NCI-H69 (cell line): ENCODE measurements at regions not wholly inside any gene's neighbourhood (a gene's known extent, or its start where the extent isn't known, plus 50 kb on each side); places are given as distances from the start of the nearest gene placed in this dataset.
"Not testable (repeated sequence)": the region's sequence is repeated elsewhere in the genome, so short reads cannot be mapped to it uniquely, and the experiment has no call there.

Experiments
- DNase-seq: peaks from one replicate; lab custom pipeline; 2025; lab: John Stamatoyannopoulos, UW

DNA sequence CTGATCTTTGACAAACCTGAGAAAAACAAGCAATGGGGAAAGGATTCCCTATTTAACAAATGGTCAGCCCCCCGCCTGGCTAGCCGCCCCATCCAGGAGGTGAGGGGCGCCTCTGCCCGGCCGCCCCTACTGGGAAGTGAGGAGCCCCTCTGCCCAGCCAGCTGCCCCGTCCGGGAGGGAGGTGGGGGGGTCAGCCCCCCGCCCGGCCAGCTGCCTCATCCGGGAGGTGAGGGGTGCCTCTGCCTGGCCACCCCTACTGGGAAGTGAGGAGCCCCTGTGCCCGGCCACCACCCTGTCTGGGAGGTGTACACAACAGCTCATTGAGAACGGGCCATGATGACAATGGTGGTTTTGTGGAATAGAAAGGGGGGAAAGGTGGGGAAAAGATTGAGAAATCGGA is 717.1 kb downstream of the COL12A1 start:
- not testable (repeated sequence) for DNase-seq

DNA sequence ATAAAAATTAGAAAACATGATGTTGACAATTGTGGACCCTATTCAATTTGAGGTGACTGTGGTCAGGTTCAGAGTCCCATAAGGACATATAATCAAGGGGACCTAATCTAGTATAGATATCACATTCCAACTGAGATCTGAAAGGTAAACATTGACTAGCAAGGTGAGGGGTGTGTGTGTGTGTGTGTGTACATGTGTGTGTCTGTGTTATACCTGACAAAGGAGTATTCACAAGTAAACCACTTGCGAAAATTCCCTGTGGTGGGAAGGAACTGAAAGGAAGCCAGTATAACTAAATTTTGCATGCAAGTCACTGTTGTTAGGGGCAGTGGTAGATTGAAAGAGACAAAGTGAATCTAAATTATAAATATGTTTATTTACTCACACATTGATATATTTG is 723.7 kb downstream of the COL12A1 start:
- no peak for DNase-seq

DNA sequence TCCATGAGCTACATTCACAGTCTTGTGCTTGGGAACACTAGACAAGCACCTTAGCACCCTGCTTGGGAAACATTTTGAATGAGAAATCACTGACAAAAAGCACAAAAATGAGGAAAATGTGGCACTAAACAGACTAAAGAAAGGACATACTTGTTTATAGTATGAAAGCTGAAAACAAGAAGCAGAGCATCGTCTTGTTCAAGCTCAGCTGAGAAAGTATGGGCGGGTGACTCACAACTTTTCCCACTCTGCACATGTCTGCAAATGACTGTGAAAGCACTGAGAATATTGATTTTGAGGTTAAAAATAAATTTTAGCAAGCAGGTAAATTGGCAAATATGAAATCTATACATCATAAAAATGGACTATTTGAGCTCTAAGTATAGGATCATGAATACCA is 725.3 kb downstream of the COL12A1 start:
- no peak for DNase-seq

DNA sequence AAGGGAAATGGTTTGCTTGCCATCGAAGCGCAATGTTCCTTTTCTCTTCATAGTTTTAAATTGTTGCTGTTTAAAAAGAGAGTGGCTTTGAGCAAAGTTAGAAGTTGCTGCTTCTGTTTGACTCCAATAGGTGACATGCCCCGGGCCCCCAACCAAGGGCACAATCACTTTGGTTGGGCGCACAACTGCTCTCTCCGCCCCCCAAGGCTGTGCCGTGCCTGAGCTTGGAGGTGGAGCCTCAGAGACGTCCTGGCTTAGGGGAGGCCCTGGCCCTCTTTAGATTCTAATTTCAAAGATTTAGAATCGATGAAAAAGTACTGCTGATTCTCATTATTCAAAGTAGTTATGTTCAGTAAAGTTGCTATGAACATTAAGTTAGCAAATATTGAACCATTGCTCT is 725.9 kb downstream of the COL12A1 start:
- no peak for DNase-seq

DNA sequence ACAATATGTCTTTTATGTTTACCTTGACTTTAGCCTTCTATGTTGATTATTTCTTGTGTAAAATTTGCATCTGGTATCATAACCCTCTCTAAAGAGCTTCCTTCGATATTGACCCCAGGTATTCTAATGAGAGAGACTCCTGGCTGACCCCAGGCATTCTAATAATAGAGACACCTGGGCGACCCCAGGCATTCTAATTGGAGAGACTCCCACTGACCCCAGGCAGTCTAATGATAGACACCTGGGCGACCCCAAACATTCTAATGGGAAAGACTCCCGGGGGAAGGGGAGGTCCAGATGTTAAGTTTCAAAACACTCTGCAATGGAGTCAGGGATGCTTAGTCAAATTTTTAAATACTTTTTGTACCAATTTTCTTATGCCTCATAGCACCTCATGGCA is 726.4 kb downstream of the COL12A1 start:
- no peak for DNase-seq

DNA sequence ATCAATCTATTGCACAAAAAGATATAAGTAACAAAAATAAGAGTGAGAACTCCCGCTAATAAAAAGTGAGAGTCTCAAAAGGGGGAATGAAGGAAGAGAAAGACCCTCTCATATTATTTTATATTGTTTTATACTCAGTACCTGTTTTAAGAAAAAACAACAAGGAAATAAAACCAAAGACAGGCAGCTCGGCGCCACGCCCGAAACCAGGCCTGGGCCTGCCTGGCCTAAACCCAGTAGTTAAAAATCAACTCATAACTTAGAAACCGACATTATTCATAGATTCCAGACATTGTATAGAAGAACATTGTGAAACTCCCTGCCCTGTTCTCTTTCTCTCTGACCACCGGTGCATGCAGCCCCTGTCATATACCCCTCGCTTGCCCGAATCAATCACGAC is 731.8 kb downstream of the COL12A1 start:
- not testable (repeated sequence) for DNase-seq

DNA sequence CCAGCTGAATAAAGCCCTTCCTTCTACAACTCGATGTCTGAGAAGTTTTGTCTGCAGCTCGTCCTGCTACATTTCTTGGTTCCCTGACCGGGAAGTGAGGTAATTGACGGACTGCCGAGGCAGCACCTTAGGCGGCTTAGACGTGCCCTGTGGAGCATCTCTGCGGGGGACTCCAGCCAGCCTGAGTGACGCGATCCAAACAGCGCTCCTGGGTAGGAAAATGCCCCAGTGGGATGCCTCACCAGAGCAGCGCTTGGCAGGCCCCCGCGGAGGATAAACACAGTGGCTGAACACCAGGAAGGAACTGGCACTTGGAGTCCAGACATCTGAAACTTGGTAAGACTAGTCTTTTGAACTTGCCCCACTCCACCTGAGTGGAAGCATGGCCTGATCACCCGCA is 737.3 kb downstream of the COL12A1 start:
- DNase-seq, result not testable (repeated sequence)

DNA sequence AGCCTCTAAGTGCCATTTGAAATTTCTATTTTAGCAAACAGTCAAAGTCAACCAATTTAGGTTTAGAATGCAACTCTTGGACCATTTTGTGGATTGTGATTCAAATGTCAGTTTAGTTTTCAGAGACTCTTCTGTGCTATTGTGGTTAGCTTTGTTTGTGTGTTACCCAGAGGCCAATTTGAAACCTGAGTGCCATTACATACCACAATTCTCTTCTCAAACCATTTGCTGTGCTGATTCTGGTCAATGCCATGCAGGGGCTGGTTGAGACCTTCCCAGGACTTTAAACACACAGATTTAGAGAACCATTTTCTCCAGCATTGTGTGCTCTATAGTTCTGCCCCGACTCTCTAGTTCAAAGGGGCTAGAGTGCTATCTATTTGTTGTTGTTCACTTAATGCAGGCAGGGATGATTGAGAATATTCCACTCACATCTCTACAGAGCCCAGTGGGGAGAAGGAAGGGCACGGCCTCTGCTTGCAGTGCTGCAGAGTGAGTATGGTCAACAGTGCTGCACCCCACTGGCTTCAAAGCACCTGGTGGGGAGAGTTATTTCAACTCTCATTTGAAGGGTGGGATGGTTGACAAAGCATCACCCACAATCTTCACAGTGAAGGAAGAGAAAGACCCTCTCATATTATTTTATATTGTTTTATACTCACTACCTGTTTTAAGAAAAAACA is 738.2 kb downstream of the COL12A1 start:
- DNase-seq, result no peak

DNA sequence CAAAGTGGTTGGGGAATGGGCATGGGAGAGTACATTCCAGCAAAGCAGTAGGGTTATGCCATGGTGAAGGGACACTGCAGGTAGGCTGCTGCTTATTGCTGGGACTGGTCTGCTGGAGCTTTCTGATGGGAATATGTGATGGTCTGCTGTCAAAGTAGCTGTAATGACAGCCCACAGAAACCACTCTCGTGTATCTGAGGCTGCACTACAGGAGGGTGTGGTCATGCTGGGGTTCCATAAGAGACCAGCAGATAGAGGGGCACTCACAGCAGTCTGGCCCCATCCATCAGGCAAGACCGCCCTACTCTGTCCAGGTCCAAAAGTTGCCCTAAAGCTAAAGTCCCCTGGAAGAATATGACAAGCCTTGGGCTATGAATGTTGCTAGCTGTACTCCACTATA is 739.3 kb downstream of the COL12A1 start:
- no peak for DNase-seq

DNA sequence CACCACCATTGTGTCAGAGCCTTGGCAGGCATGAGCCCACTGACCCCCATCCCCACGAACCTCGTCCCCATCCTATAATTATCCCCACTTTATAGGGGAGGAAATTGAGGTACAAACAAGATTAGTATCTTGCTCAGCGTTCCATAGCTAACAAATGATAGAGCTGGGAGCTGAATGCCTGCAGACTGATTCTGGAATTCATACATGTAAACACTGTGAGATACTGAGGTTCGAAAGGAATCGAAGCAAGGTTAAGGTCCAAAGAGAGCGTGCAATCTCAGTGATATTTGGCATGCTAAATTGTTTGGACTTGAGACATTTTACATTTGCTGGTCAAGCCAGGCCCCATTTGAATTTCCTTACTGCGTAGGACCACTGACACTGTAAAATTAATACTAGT is 746.6 kb downstream of the COL12A1 start:
- DNase-seq, result no peak

DNA sequence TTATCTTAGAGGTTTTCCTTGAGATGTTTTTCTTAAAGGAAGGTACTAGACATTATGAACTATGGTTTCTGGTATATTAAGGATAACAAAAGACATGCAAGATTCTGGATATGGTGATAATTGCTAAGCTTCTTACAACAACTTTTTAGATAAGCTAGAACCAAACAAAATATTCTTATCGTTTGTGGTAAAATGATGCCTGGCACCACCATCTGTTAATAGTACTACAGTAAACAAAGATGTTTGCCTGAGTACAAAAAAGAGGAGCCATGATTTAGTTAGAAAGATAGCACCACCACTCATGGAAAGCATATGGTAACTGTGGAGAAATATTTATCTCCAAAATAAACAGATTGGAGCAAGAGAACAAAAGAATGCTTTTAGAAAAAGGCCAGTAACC is 747.3 kb downstream of the COL12A1 start:
- DNase-seq, result no peak

DNA sequence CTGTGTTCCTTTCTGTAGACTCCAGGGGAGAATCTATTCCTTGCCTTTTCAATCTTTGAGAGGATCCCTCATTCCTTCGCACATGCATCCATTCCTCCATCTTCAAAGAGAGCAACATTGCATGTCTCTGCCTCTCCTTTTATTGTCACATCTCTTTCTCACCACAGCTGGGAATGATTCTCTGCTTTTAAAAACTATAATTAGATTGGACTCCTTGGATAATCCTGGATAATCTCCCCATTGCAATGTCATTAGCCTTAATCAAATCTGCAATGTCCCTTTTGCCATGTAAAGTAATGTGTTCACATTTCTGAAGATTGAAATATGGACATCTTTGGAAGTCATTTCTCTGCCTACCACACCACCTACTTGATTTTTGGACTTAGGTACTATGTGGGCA is 750.1 kb downstream of the COL12A1 start:
- DNase-seq, result no peak

DNA sequence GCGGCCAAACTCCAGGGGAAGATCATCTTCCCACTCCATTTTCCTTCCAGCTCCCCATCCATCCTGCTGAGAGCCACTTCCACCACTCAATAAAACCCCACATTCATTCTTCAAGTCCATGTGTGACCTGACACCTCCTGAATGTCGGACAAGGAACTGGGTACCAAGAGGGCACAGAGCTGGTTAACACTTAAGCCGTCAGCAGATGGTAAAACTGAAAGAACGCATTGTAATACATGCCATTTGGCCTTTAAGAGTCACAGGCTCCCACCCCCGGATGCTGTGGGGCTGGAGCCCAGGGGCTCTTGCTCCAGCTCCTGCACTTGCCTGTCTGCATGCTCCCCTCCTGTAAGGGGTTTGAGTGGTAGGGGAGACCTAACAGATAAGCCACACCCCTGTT is 753.9 kb downstream of the COL12A1 start:
- no peak for DNase-seq

DNA sequence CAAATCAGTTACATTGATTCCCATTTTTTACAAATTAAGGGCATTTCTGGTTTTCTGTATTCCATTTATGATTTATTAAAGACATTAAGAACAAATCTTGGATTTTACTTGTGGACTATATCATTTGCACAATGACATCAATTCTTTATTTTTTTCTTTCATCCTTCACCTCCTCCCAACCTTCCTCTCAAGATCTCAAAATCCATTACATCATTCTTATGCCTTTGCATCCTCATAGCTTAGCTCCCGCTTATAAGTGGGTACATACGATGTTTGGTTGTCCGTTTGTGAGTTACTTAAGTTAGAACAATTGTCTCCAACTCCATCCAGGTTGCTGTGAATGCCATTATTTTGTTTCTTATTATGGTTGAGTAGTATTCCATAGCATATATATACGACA is 752.8 kb downstream of the CD109 start:
- DNase-seq, result no peak

DNA sequence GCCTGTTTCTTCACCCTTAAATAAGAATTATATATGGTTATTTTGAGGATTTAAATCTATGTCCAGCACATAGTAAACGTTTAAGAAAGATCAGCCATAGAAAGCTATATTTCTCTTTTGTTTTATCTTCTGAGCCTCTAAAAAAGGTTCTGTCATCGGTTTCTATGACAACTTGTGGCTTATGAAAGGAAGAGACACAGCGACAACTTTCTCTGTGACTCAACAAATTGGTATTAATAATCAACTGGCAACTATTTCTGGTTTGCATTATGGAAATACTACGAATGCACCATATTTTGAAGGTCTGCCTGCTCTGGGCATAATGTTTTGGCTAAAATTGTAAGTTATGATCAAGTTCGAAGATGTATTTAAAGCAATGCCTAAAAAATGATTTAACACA is 751.0 kb downstream of the CD109 start:
- DNase-seq, result no peak

DNA sequence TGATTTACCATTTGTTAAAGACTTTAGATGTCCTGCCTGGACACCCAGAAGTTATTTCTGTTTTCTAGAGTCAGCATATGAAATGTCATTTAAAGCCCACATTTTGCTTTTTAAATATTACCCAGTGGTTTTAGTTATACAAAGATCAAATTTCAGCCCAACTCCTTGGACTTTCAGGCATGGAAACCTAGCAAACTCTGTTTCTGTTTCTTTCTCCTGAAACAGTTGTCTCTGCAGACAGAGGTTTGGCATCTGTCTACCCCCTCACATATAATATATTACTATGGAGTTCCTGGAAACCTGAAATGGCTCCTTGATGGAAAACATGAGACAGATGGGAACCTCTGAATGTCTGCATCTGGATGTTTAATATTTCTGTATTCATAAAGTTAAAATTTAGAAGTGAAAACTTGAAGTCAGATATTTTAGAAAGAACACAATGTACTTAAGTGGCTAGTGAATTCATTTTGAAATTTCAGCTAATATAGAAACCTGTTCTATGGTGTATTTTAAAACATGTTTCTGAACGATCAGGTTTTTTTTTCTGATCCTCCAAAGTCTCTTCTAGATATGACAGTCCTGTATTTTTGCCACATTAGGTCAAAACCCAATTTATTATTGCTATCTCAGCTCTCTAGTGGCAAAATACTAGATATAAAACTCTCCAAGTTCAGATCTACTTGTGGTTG is 743.3 kb downstream of the CD109 start:
- no peak for DNase-seq

DNA sequence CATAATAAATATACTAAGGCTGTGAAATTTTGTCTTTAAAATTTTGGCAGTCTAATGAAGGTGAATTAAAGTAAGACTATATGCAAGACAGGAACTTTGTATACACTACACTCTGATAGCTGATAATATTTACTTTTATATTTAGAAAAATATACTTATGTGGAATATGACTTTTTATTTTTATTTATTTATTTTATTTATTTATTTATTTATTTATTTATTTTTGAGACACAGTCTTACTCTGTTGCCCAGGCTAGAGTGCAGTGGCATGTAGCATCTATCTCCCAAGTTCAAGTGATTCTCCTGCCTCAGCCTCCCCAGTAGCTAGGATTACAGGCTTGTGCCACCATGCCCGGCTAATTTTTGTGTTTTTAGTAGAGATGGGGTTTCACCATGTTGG is 742.4 kb downstream of the CD109 start:
- DNase-seq, result not testable (repeated sequence)

DNA sequence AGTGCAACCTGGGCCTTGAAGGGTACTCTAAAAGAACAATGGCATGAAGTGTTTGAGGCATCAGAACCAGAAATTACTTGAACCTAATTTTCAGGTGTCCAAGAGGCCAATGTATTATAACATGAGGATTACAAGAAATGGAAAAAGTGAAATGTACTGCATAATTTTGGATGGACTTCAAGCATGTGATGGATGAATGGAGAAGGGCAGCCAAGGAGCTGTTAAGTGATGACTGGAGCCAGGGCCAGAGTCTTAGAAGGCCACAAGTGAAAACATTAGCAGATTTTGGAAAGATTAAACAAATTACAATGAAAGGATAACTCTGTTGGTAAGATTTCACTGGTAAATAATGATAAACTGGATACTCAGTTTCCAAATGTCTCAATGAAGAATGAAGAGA is 738.2 kb downstream of the CD109 start:
- no peak for DNase-seq

DNA sequence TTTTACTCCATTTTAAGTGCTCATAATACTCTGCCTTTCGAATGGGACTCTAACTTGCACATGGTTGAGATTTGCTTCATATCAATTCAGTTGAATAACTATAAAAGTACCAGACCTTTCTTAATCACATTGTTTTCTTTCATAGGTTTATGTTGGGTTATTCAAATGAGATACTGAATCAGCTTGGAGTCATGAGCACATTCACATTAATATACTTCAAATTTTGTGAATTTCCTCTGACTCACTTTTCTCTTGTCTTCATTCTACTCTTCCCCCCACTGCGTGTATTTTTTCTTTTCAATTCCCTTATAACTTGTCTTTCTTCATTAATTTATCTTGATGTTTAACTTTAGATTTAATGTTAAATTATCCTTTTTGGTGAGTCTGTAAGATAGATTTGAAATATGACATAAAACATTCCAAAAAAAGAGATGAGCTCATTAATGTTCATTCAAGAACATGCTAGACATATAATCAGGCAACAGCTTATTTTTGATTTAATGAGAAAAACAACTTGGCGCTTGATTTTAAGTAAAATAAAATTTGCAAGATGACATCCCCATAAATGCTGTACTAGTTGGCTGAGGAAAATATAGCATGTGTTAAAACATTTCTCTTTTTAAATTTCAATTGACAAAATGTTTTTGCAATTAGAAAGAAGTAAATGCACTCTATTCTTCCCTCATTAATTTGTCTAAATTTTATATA is 736.0 kb downstream of the CD109 start:
- no peak for DNase-seq

DNA sequence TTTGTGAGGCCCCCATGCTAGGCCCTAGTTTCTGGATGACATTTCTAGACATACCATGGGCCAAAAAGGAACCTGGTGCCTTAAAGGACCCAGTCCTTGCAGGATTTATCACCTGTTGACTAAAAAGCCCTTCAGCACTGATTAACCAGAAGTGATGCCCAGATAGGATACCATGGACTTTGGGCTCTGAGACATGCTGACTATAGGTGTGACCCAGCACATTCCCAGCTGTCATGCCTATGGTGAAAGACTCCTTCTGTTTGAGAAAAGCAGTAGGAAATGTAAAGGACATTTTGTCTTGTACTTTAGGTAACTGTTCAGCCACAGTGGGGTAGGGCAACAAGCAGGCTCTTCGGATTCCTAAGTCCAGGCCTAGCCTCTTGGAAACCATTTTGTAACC is 724.2 kb downstream of the CD109 start:
- no peak for DNase-seq

DNA sequence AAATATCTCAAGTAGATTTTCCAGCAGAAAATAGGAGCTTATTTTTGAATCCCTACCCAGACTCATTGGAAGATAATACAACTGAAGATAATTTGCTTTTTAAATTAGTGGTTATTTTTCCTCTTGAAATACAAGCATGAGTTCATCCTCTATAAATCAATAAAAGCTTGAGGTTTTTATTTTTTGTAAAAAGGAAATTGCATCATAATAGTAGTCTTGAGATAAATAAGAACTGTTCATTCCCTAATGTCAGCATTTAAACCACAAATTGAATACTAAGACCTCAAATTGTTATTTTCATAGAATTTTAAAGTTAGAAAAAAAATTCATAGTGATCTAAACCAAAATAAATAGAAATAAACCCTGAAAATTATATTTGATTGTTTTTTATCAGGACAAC is 719.1 kb downstream of the CD109 start:
- DNase-seq, result no peak

DNA sequence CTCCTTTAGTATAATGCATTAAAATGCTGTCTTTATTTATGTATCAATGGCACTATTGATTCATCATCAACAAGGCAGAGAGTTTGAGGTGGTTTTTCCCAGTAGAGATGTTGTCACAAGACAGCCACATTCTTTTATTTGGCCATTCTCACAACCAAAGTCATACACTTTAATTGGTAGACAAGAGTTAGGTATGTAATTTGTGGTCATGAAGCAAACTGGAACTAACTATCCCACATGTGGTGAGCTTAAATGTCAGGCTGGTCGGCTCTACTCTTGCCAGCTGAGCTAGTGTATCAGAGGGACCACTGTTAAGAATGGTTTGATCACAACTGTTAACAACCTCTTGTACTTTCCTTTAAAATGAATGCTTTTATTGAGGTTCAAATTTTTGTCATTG is 714.6 kb downstream of the CD109 start:
- no peak for DNase-seq

DNA sequence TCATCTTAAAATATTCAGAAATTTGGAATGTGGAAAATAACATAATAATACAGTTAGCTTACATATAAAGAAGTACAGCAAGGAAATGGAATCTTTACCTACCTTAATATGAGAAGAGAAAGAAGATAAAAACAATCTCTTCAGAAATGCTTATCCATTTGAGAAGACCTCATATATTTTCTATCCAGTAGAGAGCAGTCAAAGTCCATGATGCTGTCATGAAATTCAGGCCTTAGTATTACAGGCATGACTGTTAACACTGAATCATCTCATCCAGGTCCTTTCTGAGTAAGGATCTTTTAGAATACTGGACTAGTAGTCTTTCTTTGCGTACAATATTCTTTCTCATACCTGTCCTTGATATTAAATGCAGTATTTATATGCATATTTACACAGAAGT is 713.4 kb downstream of the CD109 start:
- DNase-seq, result no peak
